ENCODE measurements at regions not wholly inside any gene's neighbourhood (a gene's known extent, or its start where the extent isn't known, plus 50 kb on each side); places are given as distances from the start of the nearest gene placed in this dataset.

GRCh38 chr21:39065917-39066316 is 117.3 kb downstream of the PSMG1 start:
- ATAC-seq (no peak), FAIRE-seq (no peak), DNase-seq (ENCODE audit: low read depth, low spot score) (no peak)
- ChIA-PET RAD21 (ENCODE audit: unreplicated experiment) (no interaction called here), SMC1A (ENCODE audit: uncharacterized antibody, unreplicated experiment) (no interaction called here), POLR2A (no interaction called here), CTCF (no interaction called here)
- Histone ChIP-seq H3K9me3 (replicated peaks; ENCODE audit: control insufficient read depth, insufficient read depth, low read length) (no peaks in the 10 kb centered on the region), H3K4me3 (no peak overlapping the region), H4K20me1 (ENCODE audit: control insufficient read depth, insufficient read depth) (no peaks in the 10 kb centered on the region), H3K4me2 (ENCODE audit: control insufficient read depth, insufficient read depth) (no peak overlapping the region), H3K9ac (ENCODE audit: control insufficient read depth, insufficient read depth, low read length) (no peak overlapping the region), H3K4me1 (ENCODE audit: control insufficient read depth, insufficient read depth, low read length) (no peaks in the 10 kb centered on the region), H2AFZ (ENCODE audit: control insufficient read depth, low read depth, low read length) (no peak overlapping the region), H3K27ac (ENCODE audit: control insufficient read depth, insufficient read depth) (no peak overlapping the region), H3K27me3 (replicated peaks in 1 of 2; ENCODE audit: control insufficient read depth in 2 of 2, insufficient read depth in 2 of 2, low read length in 1 of 2) (no peaks in the 10 kb centered on the region), H3K36me3 (ENCODE audit: control insufficient read depth in 2 of 2, insufficient read depth in 2 of 2, low read length in 1 of 2) (no peaks in the 10 kb centered on the region), H3K79me2 (ENCODE audit: control insufficient read depth, insufficient read depth, low read length) (no peaks in the 10 kb centered on the region)
- TF ChIP-seq CHD2 (IDR thresholded peaks at IDR 0.05; ENCODE audit: borderline replicate concordance, low read depth, low read length) (no peak), SUPT20H (IDR thresholded peaks at IDR 0.05; ENCODE audit: borderline replicate concordance, control insufficient read depth, low read depth, low read length) (no peak), JUNB (IDR thresholded peaks at IDR 0.05) (no peak), SIN3A (IDR thresholded peaks at IDR 0.05; ENCODE audit: low read depth, low read length) (no peak), ETV6 (conservative IDR thresholded peaks at IDR 0.05 in 1 of 2, IDR thresholded peaks at IDR 0.05 in 1 of 2; ENCODE audit: borderline replicate concordance in 1 of 2, low read depth in 1 of 2) (no peak), PAX5 (IDR thresholded peaks at IDR 0.05; ENCODE audit: borderline replicate concordance, low read depth, low read length) (no peak), PKNOX1 (IDR thresholded peaks at IDR 0.05) (no peak), BCLAF1 (IDR thresholded peaks at IDR 0.05) (no peak), ZBED1 (IDR thresholded peaks at IDR 0.05; ENCODE audit: borderline replicate concordance) (no peak), CREM (IDR thresholded peaks at IDR 0.05; ENCODE audit: low read depth) (no peak), TBL1XR1 (IDR thresholded peaks at IDR 0.05; ENCODE audit: low read depth, low read length) (no peak), JUND (IDR thresholded peaks at IDR 0.05; ENCODE audit: low read depth, low read length) (no peak), KDM1A (IDR thresholded peaks at IDR 0.05; ENCODE audit: borderline replicate concordance) (no peak)
- no TSS peak for BruUV-seq (replicated peaks)
- WGBS (ENCODE audit: insufficient coverage, insufficient replicate concordance, low lambda C conversion rate, missing lambda C conversion rate): 29% methylated on average over 2 of the region's 2 CpGs
- in situ Hi-C loops (cut with MboI) (no loop called here), intact Hi-C loops (cut with micrococcal nuclease; ENCODE audit: unreplicated experiment) (no loop called here)

All from GM12878 (cell line).